OCI-LY7 (cell line): ENCODE measurements at regions not wholly inside any gene's neighbourhood (a gene's known extent, or its start where the extent isn't known, plus 50 kb on each side); places are given as distances from the start of the nearest gene placed in this dataset.

Experiments used
- BruUV-seq: library from RNA; stranded (reverse); fragments of 400-500 nt; replicated peaks from 2 replicates; lab custom pipeline; 2021; lab: Mats Ljungman, UMichigan
- CTCF ChIA-PET: fragments of 300-600 bp; sonication (Branson Sonifier 250); formaldehyde crosslinking; loops from one replicate; lab custom pipeline; 2022; ENCODE audit warnings: antibody characterized with exemption; ENCODE audit not compliant: unreplicated experiment; lab: Charles Lee
- POLR2A ChIA-PET: fragments of 300-600 bp; sonication (Branson Sonifier 250); formaldehyde crosslinking; loops from one replicate; lab custom pipeline; 2022; ENCODE audit warnings: antibody characterized with exemption; lab: Charles Lee
- DNase-seq: peaks from one replicate; pipeline ENCODE4 v3.0.0-alpha.2; 2015; ENCODE audit warnings: low spot score
- H2AFZ ChIP-seq: fragments of 200-600 bp; sonication (generic), shearing (Covaris generic); 2 replicates; pipeline ENCODE4 v1.6.1; 2014; ENCODE audit warnings: mild to moderate bottlenecking, antibody characterized with exemption, low read length, moderate library complexity
- H3K27ac ChIP-seq: fragments of 200-600 bp; sonication (generic); 2 replicates; pipeline ENCODE4 v1.5.1; 2014; ENCODE audit warnings: mixed run types, low read depth, mild to moderate bottlenecking, moderate library complexity, low read length, inconsistent platforms; ENCODE audit not compliant: poor library complexity, severe bottlenecking
- H3K36me3 ChIP-seq: fragments of 200-600 bp; sonication (generic); 2 replicates; pipeline ENCODE4 v1.6.1; 2014; ENCODE audit warnings: mild to moderate bottlenecking, antibody characterized with exemption, low read length, moderate library complexity, mixed read lengths; ENCODE audit not compliant: insufficient read depth
- H3K4me1 ChIP-seq: fragments of 200-600 bp; sonication (generic); 2 replicates; pipeline ENCODE4 v1.5.1; 2014; ENCODE audit warnings: mild to moderate bottlenecking, low read length; ENCODE audit not compliant: insufficient read depth, poor library complexity, severe bottlenecking
- H3K4me2 ChIP-seq: fragments of 200-600 bp; sonication (generic); 2 replicates; pipeline ENCODE4 v1.6.1; 2014; ENCODE audit warnings: mild to moderate bottlenecking, low read length
- H3K4me3 ChIP-seq: fragments of 200-600 bp; sonication (generic); 2 replicates; pipeline ENCODE4 v1.5.1; 2014; ENCODE audit warnings: mild to moderate bottlenecking, low read depth, low read length; ENCODE audit not compliant: poor library complexity, severe bottlenecking
- H3K79me2 ChIP-seq: fragments of 200-600 bp; sonication (generic); 2 replicates; pipeline ENCODE4 v1.6.1; 2016; ENCODE audit warnings: low read depth, mild to moderate bottlenecking, low read length, moderate library complexity, mixed read lengths; ENCODE audit not compliant: insufficient read depth
- H3K9me2 ChIP-seq: fragments of 200-600 bp; sonication (generic); 2 replicates; pipeline ENCODE4 v1.6.1; 2016; ENCODE audit warnings: mild to moderate bottlenecking, low read length, mixed read lengths; ENCODE audit not compliant: insufficient read depth
- H3K9me3 ChIP-seq: fragments of 200-600 bp; sonication (generic); 2 replicates; pipeline ENCODE4 v1.6.1; 2014; ENCODE audit warnings: mild to moderate bottlenecking, mixed run types, low read length, mixed read lengths
- H4K20me1 ChIP-seq: fragments of 200-600 bp; sonication (generic); 2 replicates; pipeline ENCODE4 v1.6.1; 2014; ENCODE audit warnings: mild to moderate bottlenecking, antibody characterized with exemption, low read length, moderate library complexity, mixed read lengths; ENCODE audit not compliant: insufficient read depth
- CTCF ChIP-seq: fragments of 200-600 bp; sonication (generic); conservative IDR thresholded peaks from 2 replicates; pipeline ENCODE4 v1.5.1; 2014; ENCODE audit warnings: mild to moderate bottlenecking, antibody characterized with exemption, low read length, moderate library complexity, mixed read lengths
- EZH2phosphoT487 ChIP-seq: fragments of 200-600 bp; sonication (generic); IDR thresholded peaks from 2 replicates; pipeline ENCODE4 v1.6.1; 2018; ENCODE audit warnings: low read depth, borderline replicate concordance, mild to moderate bottlenecking, mixed run types, antibody characterized with exemption, low read length, moderate library complexity, mixed read lengths
- intact Hi-C: fragments of 100-400 bp; cut with micrococcal nuclease; formaldehyde crosslinking; loops from one replicate; pipeline ENCODE4 v1.10.0; 2022; ENCODE audit not compliant: unreplicated experiment

DNA sequence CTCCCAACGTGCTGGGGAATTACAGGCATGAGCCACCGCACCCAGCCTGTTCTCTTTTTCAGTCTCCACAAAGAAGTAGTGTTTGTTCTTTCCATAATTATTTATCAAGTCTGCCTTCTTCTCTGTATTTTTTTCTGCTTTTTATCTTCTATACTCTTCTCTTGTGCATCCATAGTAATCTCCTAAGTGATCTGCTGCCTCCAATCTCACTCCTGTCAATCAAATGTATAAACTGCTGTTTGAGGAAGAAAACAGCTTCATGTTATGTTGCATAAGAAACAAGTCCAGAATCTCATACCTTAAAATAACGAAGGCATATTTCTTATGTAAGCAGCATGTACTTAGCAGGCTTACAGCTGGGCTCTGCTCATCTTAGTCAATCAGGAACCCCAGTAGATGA, 801.6 kb upstream of the NR2F2 start:
- H3K79me2 ChIP-seq: no peaks in the 10 kb centered on the region
- no peaks in the 10 kb centered on the region for H4K20me1 ChIP-seq
- CTCF ChIA-PET: no interaction called here
- H3K4me1 ChIP-seq: no peaks in the 10 kb centered on the region
- no peaks in the 10 kb centered on the region for H3K9me2 ChIP-seq
- no peak overlapping the region for H3K4me2 ChIP-seq
- intact Hi-C loops: no loop called here
- POLR2A ChIA-PET: no interaction called here
- BruUV-seq: no TSS peak
- no peak for DNase-seq
- no peak overlapping the region for H3K27ac ChIP-seq
- no peaks in the 10 kb centered on the region for H3K36me3 ChIP-seq
- TF ChIP-seq CTCF: no peak
- TF ChIP-seq EZH2phosphoT487: no peak
- no peaks in the 10 kb centered on the region for H3K9me3 ChIP-seq
- no peak overlapping the region for H3K4me3 ChIP-seq
- no peak overlapping the region for H2AFZ ChIP-seq

DNA sequence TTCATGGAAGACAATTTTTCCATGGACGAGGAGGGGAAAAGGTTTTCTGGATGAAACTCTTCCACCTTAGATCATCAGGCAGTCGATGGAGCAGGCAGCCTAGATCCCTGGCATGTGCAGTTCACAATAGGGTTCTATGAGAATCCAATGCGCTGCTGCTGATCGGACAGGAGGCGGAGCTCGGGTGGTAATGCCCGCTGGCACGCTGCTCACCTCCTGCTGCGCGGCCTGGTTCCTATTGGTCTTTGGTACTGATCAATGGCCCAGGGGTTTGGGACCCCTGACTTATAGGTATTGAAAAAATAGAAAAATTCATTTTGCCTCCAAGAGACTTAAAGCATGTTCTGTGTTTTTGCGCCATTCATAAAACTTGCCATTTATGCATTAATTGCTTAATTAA, 793.9 kb upstream of the NR2F2 start:
- no peak for DNase-seq
- Histone ChIP-seq H3K9me2 (no peaks in the 10 kb centered on the region), H3K4me2 (no peak overlapping the region), H3K9me3 (no peaks in the 10 kb centered on the region), H3K4me1 (no peaks in the 10 kb centered on the region), H3K79me2 (no peaks in the 10 kb centered on the region), H3K27ac (no peak overlapping the region), H2AFZ (no peak overlapping the region), H3K36me3 (no peaks in the 10 kb centered on the region), H4K20me1 (no peaks in the 10 kb centered on the region), H3K4me3 (no peak overlapping the region)
- BruUV-seq: no TSS peak
- ChIA-PET POLR2A (interaction anchor here (0.7 kb wide), 1 partner anchor 59 kb away, joined by 4 read pairs; no protein-coding TSS in a partner anchor), CTCF (no interaction called here)
- TF ChIP-seq CTCF (no peak), EZH2phosphoT487 (no peak)
- intact Hi-C loops: no loop called here

GRCh38 chr15:95538693-95539092, 791.8 kb upstream of the NR2F2 start:
- no peaks in the 10 kb centered on the region for H3K79me2 ChIP-seq
- no peak overlapping the region for H3K4me3 ChIP-seq
- TF ChIP-seq EZH2phosphoT487: no peak
- TF ChIP-seq CTCF: no peak
- ChIA-PET CTCF (no interaction called here), POLR2A (interaction anchor here (0.8 kb wide), 1 partner anchor 200 kb away, joined by 4 read pairs; no protein-coding TSS in a partner anchor)
- H3K4me2 ChIP-seq: no peak overlapping the region
- H3K36me3 ChIP-seq: no peaks in the 10 kb centered on the region
- no TSS peak for BruUV-seq
- H3K9me3 ChIP-seq: no peaks in the 10 kb centered on the region
- no peak overlapping the region for H3K27ac ChIP-seq
- no peaks in the 10 kb centered on the region for H3K4me1 ChIP-seq
- intact Hi-C loops: no loop called here
- no peaks in the 10 kb centered on the region for H4K20me1 ChIP-seq
- DNase-seq: no peak
- no peaks in the 10 kb centered on the region for H3K9me2 ChIP-seq
- H2AFZ ChIP-seq: no peak overlapping the region
